ENCODE measurements at regions not wholly inside any gene's neighbourhood (a gene's known extent, or its start where the extent isn't known, plus 50 kb on each side); places are given as distances from the start of the nearest gene placed in this dataset.

DNA sequence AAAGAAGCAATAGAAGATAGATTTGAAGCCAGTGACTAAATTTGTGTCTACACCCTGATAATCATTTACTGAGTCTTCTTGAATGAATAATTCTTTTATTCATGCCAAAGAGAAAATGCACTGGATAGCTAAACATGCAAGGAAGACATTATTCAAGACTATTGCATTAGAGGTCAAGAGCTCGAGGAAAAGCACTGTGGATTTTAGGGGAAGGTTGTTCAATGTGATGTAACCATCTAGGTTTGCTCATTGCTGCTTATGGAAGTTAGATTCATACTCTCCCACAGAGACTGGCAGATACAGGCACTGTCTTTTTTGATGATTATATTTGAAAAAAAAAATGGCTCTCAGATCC, 682.1 kb downstream of the KCNA4 start:
- H3K79me2 ChIP-seq (ENCODE audit: control insufficient read depth, low read length) = no peaks in the 10 kb centered on the region
- no peak overlapping the region for H3K27ac ChIP-seq (ENCODE audit: low read depth, low read length)
- H3K36me3 ChIP-seq (ENCODE audit: control insufficient read depth, low read length) = no peaks in the 10 kb centered on the region
- H3K4me1 ChIP-seq (ENCODE audit: control insufficient read depth, low read length) = no peaks in the 10 kb centered on the region
- no peak overlapping the region for H3K4me2 ChIP-seq (ENCODE audit: low read length)
- TF ChIP-seq, protein P1, sequence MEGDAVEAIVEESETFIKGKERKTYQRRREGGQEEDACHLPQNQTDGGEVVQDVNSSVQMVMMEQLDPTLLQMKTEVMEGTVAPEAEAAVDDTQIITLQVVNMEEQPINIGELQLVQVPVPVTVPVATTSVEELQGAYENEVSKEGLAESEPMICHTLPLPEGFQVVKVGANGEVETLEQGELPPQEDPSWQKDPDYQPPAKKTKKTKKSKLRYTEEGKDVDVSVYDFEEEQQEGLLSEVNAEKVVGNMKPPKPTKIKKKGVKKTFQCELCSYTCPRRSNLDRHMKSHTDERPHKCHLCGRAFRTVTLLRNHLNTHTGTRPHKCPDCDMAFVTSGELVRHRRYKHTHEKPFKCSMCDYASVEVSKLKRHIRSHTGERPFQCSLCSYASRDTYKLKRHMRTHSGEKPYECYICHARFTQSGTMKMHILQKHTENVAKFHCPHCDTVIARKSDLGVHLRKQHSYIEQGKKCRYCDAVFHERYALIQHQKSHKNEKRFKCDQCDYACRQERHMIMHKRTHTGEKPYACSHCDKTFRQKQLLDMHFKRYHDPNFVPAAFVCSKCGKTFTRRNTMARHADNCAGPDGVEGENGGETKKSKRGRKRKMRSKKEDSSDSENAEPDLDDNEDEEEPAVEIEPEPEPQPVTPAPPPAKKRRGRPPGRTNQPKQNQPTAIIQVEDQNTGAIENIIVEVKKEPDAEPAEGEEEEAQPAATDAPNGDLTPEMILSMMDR (IDR thresholded peaks at IDR 0.05; ENCODE audit: low read depth, low read length, poor library complexity, severe bottlenecking) = no peak
- TF ChIP-seq EZH2phosphoT487 (IDR thresholded peaks at IDR 0.05; ENCODE audit: borderline replicate concordance, low read length) = no peak
- no peaks in the 10 kb centered on the region for H3F3A ChIP-seq (ENCODE audit: control insufficient read depth, insufficient read depth)
- H3K9me3 ChIP-seq (ENCODE audit: control insufficient read depth, insufficient read depth, low read length) = no peaks in the 10 kb centered on the region
- H3K27me3 ChIP-seq (ENCODE audit: control insufficient read depth, low read length) = no peaks in the 10 kb centered on the region
- no peak overlapping the region for H3K4me3 ChIP-seq (ENCODE audit: low read length)
- no peaks in the 10 kb centered on the region for H4K20me1 ChIP-seq (ENCODE audit: control insufficient read depth, insufficient read depth, low read depth, low read length)
- H3K9me2 ChIP-seq (replicated peaks; ENCODE audit: control insufficient read depth, low read length) = no peaks in the 10 kb centered on the region

DNA sequence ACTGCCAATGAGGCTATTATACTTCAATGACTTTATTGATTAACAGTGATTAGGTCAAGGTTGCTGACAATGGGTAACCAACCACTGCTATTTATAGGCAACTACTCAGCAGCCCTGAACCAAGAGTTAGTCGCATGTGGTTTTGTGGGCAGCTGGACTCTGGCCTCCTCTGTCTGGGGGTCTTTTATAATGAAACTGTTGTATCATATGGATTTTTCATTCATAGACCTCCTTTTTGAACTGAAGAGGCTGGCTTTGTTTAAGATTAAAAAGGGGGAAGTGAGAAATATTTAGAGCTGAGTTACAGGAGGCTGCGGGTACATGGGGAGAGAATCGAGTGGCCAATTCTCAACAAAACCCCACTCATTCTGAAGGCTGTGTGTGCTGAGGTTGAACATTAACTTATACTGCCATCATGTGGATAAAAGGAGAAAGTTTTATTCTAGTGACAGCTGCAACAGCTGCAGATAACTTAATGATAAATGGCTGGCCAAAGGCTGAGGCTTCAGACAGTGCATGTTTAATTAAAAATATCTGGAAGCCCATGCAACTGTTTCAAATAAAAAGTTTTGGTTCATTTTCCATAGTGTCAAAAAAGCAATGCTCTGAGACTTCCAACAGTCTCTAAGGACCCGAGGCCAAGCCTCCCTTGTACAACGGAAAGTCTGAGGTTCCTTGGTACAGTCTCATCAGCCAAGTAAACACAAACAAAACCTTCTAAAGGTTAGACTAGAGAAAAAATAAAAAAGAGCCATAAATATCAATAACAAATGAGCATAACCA, 682.6 kb downstream of the KCNA4 start:
- Histone ChIP-seq H3F3A (ENCODE audit: control insufficient read depth, insufficient read depth) (no peaks in the 10 kb centered on the region), H3K4me2 (ENCODE audit: low read length) (no peak overlapping the region), H3K9me2 (replicated peaks; ENCODE audit: control insufficient read depth, low read length) (no peaks in the 10 kb centered on the region), H3K4me3 (ENCODE audit: low read length) (no peak overlapping the region), H3K9me3 (ENCODE audit: control insufficient read depth, insufficient read depth, low read length) (no peaks in the 10 kb centered on the region), H3K36me3 (ENCODE audit: control insufficient read depth, low read length) (no peaks in the 10 kb centered on the region), H3K79me2 (ENCODE audit: control insufficient read depth, low read length) (no peaks in the 10 kb centered on the region), H4K20me1 (ENCODE audit: control insufficient read depth, insufficient read depth, low read depth, low read length) (no peaks in the 10 kb centered on the region), H3K27me3 (ENCODE audit: control insufficient read depth, low read length) (0 out of 2 replicates have a peak, but pooled peaks cover 1% of the 10 kb centered on the region), H3K4me1 (ENCODE audit: control insufficient read depth, low read length) (no peaks in the 10 kb centered on the region), H3K27ac (ENCODE audit: low read depth, low read length) (no peak overlapping the region)
- TF ChIP-seq EZH2phosphoT487 (IDR thresholded peaks at IDR 0.05; ENCODE audit: borderline replicate concordance, low read length) = no peak
- TF ChIP-seq, protein P1 (IDR thresholded peaks at IDR 0.05; ENCODE audit: low read depth, low read length, poor library complexity, severe bottlenecking) = peak; percentile 48

DNA sequence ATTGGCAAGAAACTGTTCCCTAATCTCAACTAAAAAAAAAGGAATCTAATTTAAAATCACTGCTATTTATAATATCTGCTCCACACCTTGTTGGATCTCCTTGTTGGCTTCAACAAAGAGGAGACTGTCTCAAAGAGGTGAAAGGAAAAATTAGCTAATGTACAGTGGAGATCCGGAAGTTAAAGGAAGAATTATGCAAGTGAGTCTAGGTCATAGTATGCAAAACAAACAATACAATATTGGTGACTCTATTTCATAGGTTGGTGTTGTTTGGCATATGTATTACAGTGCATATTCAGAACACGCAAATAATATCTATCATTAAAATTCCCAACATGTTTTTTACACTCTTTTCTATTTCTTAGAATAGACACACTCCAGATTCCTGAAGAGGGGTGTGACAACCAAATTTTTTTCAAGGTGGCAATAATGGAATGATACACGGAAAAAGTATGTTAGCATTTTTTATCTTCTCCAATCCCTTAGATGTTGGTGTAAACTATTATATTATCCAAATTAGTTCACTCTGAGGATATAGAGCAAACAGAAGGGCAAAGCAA, 685.3 kb downstream of the KCNA4 start:
- Histone ChIP-seq H3K79me2 (ENCODE audit: control insufficient read depth, low read length) (no peaks in the 10 kb centered on the region), H3K27me3 (ENCODE audit: control insufficient read depth, low read length) (0 out of 2 replicates have a peak, but pooled peaks cover 2% of the 10 kb centered on the region), H3K4me2 (ENCODE audit: low read length) (no peak overlapping the region), H4K20me1 (ENCODE audit: control insufficient read depth, insufficient read depth, low read depth, low read length) (no peaks in the 10 kb centered on the region), H3K9me3 (ENCODE audit: control insufficient read depth, insufficient read depth, low read length) (no peaks in the 10 kb centered on the region), H3K27ac (ENCODE audit: low read depth, low read length) (no peak overlapping the region), H3K4me3 (ENCODE audit: low read length) (no peak overlapping the region), H3K9me2 (replicated peaks; ENCODE audit: control insufficient read depth, low read length) (no peaks in the 10 kb centered on the region), H3K36me3 (ENCODE audit: control insufficient read depth, low read length) (no peaks in the 10 kb centered on the region), H3F3A (ENCODE audit: control insufficient read depth, insufficient read depth) (no peaks in the 10 kb centered on the region), H3K4me1 (ENCODE audit: control insufficient read depth, low read length) (no peaks in the 10 kb centered on the region)
- no peak for TF ChIP-seq EZH2phosphoT487 (IDR thresholded peaks at IDR 0.05; ENCODE audit: borderline replicate concordance, low read length)

DNA sequence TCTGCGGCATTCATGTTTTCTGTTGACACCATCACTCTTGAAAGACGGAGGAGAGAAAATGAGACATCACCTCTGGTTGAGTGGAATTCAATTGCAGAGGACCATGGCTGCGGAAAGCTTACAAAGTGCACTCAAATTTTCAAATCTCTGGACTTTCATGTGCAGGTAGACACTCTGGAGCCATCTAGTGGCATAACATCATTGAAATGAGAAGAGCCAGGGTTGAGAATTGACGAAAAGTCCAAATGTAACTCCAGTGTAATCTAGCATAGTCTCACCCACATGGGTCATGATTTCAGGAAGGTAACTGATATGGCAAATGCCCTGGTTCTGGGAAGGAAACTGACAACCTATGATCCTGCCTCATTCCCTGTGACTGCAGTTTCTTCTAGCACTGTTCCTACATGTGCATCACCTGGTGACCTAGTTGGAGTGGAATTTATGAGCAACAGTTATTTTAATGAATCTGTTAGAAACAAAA, 687.8 kb downstream of the KCNA4 start:
- H3K36me3 ChIP-seq (ENCODE audit: control insufficient read depth, low read length) = no peaks in the 10 kb centered on the region
- H3K4me1 ChIP-seq (ENCODE audit: control insufficient read depth, low read length) = no peaks in the 10 kb centered on the region
- no peak overlapping the region for H3K4me2 ChIP-seq (ENCODE audit: low read length)
- no peak overlapping the region for H3K27ac ChIP-seq (ENCODE audit: low read depth, low read length)
- no peaks in the 10 kb centered on the region for H3F3A ChIP-seq (ENCODE audit: control insufficient read depth, insufficient read depth)
- no peaks in the 10 kb centered on the region for H3K9me2 ChIP-seq (replicated peaks; ENCODE audit: control insufficient read depth, low read length)
- no peak overlapping the region for H3K4me3 ChIP-seq (ENCODE audit: low read length)
- no peak for TF ChIP-seq EZH2phosphoT487 (IDR thresholded peaks at IDR 0.05; ENCODE audit: borderline replicate concordance, low read length)
- TF ChIP-seq, protein P1 (IDR thresholded peaks at IDR 0.05; ENCODE audit: low read depth, low read length, poor library complexity, severe bottlenecking) = peak; percentile 61
- H3K9me3 ChIP-seq (ENCODE audit: control insufficient read depth, insufficient read depth, low read length) = no peaks in the 10 kb centered on the region
- no peaks in the 10 kb centered on the region for H3K79me2 ChIP-seq (ENCODE audit: control insufficient read depth, low read length)
- 0 out of 2 replicates have a peak, but pooled peaks cover 2% of the 10 kb centered on the region for H3K27me3 ChIP-seq (ENCODE audit: control insufficient read depth, low read length)
- no peaks in the 10 kb centered on the region for H4K20me1 ChIP-seq (ENCODE audit: control insufficient read depth, insufficient read depth, low read depth, low read length)

All from DOHH2 (cell line).